H9 (cell line): ENCODE measurements at regions not wholly inside any gene's neighbourhood (a gene's known extent, or its start where the extent isn't known, plus 50 kb on each side); places are given as distances from the start of the nearest gene placed in this dataset.

Experiments
- DNase-seq: peaks from one replicate; pipeline ENCODE4 v3.0.0-alpha.2; 2017
- H2AFZ ChIP-seq: one replicate; pipeline ENCODE4 v1.6.1; 2013; ENCODE audit warnings: mild to moderate bottlenecking, low read length, control low read depth, moderate library complexity
- H2AK5ac ChIP-seq: 2 replicates; pipeline ENCODE4 v1.6.1; 2013; ENCODE audit warnings: low read length, control low read depth, mixed read lengths; ENCODE audit not compliant: insufficient read length
- H2BK120ac ChIP-seq: one replicate; pipeline ENCODE4 v1.6.1; 2013; ENCODE audit warnings: low read depth, mild to moderate bottlenecking, low read length, control low read depth, inconsistent platforms; ENCODE audit not compliant: poor library complexity, severe bottlenecking
- H2BK12ac ChIP-seq: 2 replicates; pipeline ENCODE4 v1.6.1; 2013; ENCODE audit warnings: low read length, control low read depth, mixed read lengths, low read depth; ENCODE audit not compliant: insufficient read length
- H2BK15ac ChIP-seq: 2 replicates; pipeline ENCODE4 v1.6.1; 2013; ENCODE audit warnings: low read depth, low read length, control low read depth
- H2BK20ac ChIP-seq: one replicate; pipeline ENCODE4 v1.6.1; 2013; ENCODE audit warnings: low read depth, mild to moderate bottlenecking, low read length, control low read depth, inconsistent platforms; ENCODE audit not compliant: poor library complexity, severe bottlenecking
- H2BK5ac ChIP-seq: 2 replicates; pipeline ENCODE4 v1.6.1; 2013; ENCODE audit warnings: low read length, control low read depth, mixed read lengths; ENCODE audit not compliant: insufficient read length
- H3K14ac ChIP-seq: 2 replicates; pipeline ENCODE4 v1.6.1; 2013; ENCODE audit warnings: low read length, control low read depth; ENCODE audit not compliant: insufficient read depth
- H3K18ac ChIP-seq: 2 replicates; pipeline ENCODE4 v1.6.1; 2013; ENCODE audit warnings: low read depth, mild to moderate bottlenecking, mixed read lengths, low read length, control low read depth; ENCODE audit not compliant: insufficient read length
- H3K23ac ChIP-seq: 2 replicates; pipeline ENCODE4 v1.6.1; 2013; ENCODE audit warnings: low read length, control low read depth, mixed read lengths, low read depth; ENCODE audit not compliant: insufficient read length
- H3K23me2 ChIP-seq: 2 replicates; pipeline ENCODE4 v1.6.1; 2013; ENCODE audit warnings: low read depth, mild to moderate bottlenecking, mixed read lengths, low read length, control low read depth; ENCODE audit not compliant: insufficient read length, poor library complexity, severe bottlenecking
- H3K27ac ChIP-seq: 2 replicates; pipeline ENCODE4 v1.5.1; 2013; ENCODE audit warnings: low read length, control low read depth, mixed read lengths, low read depth; ENCODE audit not compliant: insufficient read length
- H3K27me3 ChIP-seq: 2 replicates; pipeline ENCODE4 v1.6.1; 2013; ENCODE audit warnings: low read length, control low read depth, inconsistent platforms; ENCODE audit not compliant: insufficient read depth
- H3K4ac ChIP-seq: 2 replicates; pipeline ENCODE4 v1.6.1; 2013; ENCODE audit warnings: low read depth, mild to moderate bottlenecking, control low read depth, inconsistent platforms, low read length, moderate library complexity
- H3K4me1 ChIP-seq: 2 replicates; pipeline ENCODE4 v1.6.1; 2013; ENCODE audit warnings: low read length, control low read depth, inconsistent platforms; ENCODE audit not compliant: insufficient read depth
- H3K4me2 ChIP-seq: 2 replicates; pipeline ENCODE4 v1.6.1; 2013; ENCODE audit warnings: low read length, control low read depth, mixed read lengths; ENCODE audit not compliant: insufficient read length, insufficient read depth
- H3K56ac ChIP-seq: 2 replicates; pipeline ENCODE4 v1.6.1; 2013; ENCODE audit warnings: low read depth, mild to moderate bottlenecking, mixed read lengths, low read length, control low read depth; ENCODE audit not compliant: insufficient read length
- H3K79me1 ChIP-seq: 2 replicates; pipeline ENCODE4 v1.6.1; 2013; ENCODE audit warnings: low read depth, mild to moderate bottlenecking, moderate library complexity, low read length, control low read depth, inconsistent platforms; ENCODE audit not compliant: insufficient read depth, poor library complexity, severe bottlenecking
- H3K79me2 ChIP-seq: 2 replicates; pipeline ENCODE4 v1.6.1; 2013; ENCODE audit warnings: low read length, control low read depth, inconsistent platforms; ENCODE audit not compliant: insufficient read depth
- H3K9ac ChIP-seq: 2 replicates; pipeline ENCODE4 v1.6.1; 2013; ENCODE audit warnings: low read length, control low read depth, mixed read lengths; ENCODE audit not compliant: insufficient read length; ENCODE audit errors: extremely low read depth
- H3K9me3 ChIP-seq: one replicate; pipeline ENCODE4 v1.6.1; 2013; ENCODE audit warnings: low read depth, low read length, inconsistent platforms; ENCODE audit not compliant: control insufficient read depth
- H3T11ph ChIP-seq: one replicate; pipeline ENCODE4 v1.6.1; 2013; ENCODE audit warnings: mild to moderate bottlenecking, low read length, control low read depth, inconsistent platforms
- H4K20me1 ChIP-seq: one replicate; pipeline ENCODE4 v1.6.1; 2013; ENCODE audit not compliant: control insufficient read depth, insufficient read length, insufficient read depth
- H4K5ac ChIP-seq: 2 replicates; pipeline ENCODE4 v1.6.1; 2013; ENCODE audit warnings: low read depth, mild to moderate bottlenecking, mixed read lengths, low read length, control low read depth; ENCODE audit not compliant: insufficient read length
- H4K8ac ChIP-seq: replicated peaks from 2 replicates; pipeline ENCODE4 v1.6.1; 2013; ENCODE audit warnings: low read length, control low read depth, mixed read lengths, low read depth; ENCODE audit not compliant: insufficient read length
- H4K91ac ChIP-seq: 2 replicates; pipeline ENCODE4 v1.6.1; 2013; ENCODE audit warnings: low read depth, mild to moderate bottlenecking, moderate library complexity, mixed read lengths, low read length, control low read depth; ENCODE audit not compliant: insufficient read length
- H3K27ac Mint-ChIP-seq, 3 experiments: 2 replicates in 2 of 3; 3 replicates in 1 of 3; pipeline ENCODE4 v1.8.0; 2020 to 2021; ENCODE audit warnings: mixed read lengths in 3 of 3, mild to moderate bottlenecking in 1 of 3, moderate library complexity in 1 of 3
- H3K27me3 Mint-ChIP-seq: 2 replicates; pipeline ENCODE4 v1.8.0; 2021; ENCODE audit warnings: low read depth, mild to moderate bottlenecking, moderate library complexity, mixed read lengths
- H3K36me3 Mint-ChIP-seq, 3 experiments: 2 replicates in 2 of 3; 3 replicates in 1 of 3; pipeline ENCODE4 v1.8.0; 2020 to 2021; ENCODE audit warnings: low read depth in 3 of 3, mixed read lengths in 3 of 3; ENCODE audit not compliant: insufficient read depth in 1 of 3
- H3K4me1 Mint-ChIP-seq, 2 experiments: 2 replicates each; pipeline ENCODE4 v1.8.0; 2020; ENCODE audit warnings: mixed read lengths in 2 of 2
- H3K4me3 Mint-ChIP-seq, 2 experiments: 2 replicates in 1 of 2; 3 replicates in 1 of 2; pipeline ENCODE4 v1.8.0; 2020 to 2021; ENCODE audit warnings: mild to moderate bottlenecking in 2 of 2, mixed read lengths in 2 of 2, moderate library complexity in 1 of 2
- H3K9me3 Mint-ChIP-seq, 2 experiments: 2 replicates in 1 of 2; 3 replicates in 1 of 2; pipeline ENCODE4 v1.8.0; 2020; ENCODE audit warnings: mild to moderate bottlenecking in 2 of 2, mixed read lengths in 2 of 2, moderate library complexity in 1 of 2
- WGBS: extraction: QIAGEN DNeasy Blood & Tissue Kit; methylation state at CpG from one replicate; pipeline ENCODE4 v1.1.7; 2013; ENCODE audit warnings: missing lambda C conversion rate, low lambda C conversion rate, mixed read lengths; ENCODE audit not compliant: insufficient read length; ENCODE audit errors: extremely low coverage; 5-methylcytosine and 5-hydroxymethylcytosine counted together
- TF ChIP-seq, protein P1 (sequence below): fragments of 200-600 bp; sonication (generic); conservative IDR thresholded peaks from 3 replicates; pipeline ENCODE4 v1.8.0; 2021; ENCODE audit warnings: antibody characterized with exemption, mild to moderate bottlenecking

DNA sequence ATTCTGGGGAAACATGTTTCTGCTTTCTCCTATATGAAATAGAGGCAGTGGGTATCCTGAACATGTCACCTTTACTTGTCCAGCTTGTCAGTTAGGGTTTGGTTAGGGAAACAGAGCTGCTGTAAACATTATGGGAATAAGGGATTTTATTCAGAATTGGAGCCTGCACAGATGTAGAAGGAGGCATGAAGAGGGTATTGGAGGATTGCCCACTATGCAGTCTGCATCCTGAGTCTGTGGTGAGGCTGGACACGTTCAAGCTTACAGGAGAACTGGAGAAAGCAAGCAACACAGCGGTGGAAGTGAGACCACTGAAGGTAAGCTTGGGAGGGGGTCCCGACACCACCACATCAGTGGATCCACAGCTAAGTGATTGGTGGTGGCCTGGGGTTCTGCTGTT, 443.0 kb upstream of the TNP1 start:
- H3K56ac ChIP-seq, result no peak overlapping the region
- no peak overlapping the region for H4K8ac ChIP-seq
- WGBS, result no CpG with 5 or more reads among the region's 3 CpGs
- H2BK5ac ChIP-seq, result no peak overlapping the region
- H4K91ac ChIP-seq, result no peak overlapping the region
- no peak overlapping the region for H2AFZ ChIP-seq
- no peaks in the 10 kb centered on the region for H3K79me1 ChIP-seq
- TF ChIP-seq, protein P1, sequence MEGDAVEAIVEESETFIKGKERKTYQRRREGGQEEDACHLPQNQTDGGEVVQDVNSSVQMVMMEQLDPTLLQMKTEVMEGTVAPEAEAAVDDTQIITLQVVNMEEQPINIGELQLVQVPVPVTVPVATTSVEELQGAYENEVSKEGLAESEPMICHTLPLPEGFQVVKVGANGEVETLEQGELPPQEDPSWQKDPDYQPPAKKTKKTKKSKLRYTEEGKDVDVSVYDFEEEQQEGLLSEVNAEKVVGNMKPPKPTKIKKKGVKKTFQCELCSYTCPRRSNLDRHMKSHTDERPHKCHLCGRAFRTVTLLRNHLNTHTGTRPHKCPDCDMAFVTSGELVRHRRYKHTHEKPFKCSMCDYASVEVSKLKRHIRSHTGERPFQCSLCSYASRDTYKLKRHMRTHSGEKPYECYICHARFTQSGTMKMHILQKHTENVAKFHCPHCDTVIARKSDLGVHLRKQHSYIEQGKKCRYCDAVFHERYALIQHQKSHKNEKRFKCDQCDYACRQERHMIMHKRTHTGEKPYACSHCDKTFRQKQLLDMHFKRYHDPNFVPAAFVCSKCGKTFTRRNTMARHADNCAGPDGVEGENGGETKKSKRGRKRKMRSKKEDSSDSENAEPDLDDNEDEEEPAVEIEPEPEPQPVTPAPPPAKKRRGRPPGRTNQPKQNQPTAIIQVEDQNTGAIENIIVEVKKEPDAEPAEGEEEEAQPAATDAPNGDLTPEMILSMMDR, result no peak
- H3K23me2 ChIP-seq, result no peaks in the 10 kb centered on the region
- H3K4ac ChIP-seq, result no peak overlapping the region
- no peaks in the 10 kb centered on the region; a peak in 2 of 5 replicates for H3K9me3 Mint-ChIP-seq
- no peaks in the 10 kb centered on the region for H3K9me3 ChIP-seq
- no peak overlapping the region for H4K5ac ChIP-seq
- H2BK20ac ChIP-seq, result no peak overlapping the region
- no peak overlapping the region for H3K27ac Mint-ChIP-seq
- H3K14ac ChIP-seq, result no peak overlapping the region
- no peak for DNase-seq
- H3K79me2 ChIP-seq, result no peaks in the 10 kb centered on the region
- no peak overlapping the region for H3T11ph ChIP-seq
- H3K27me3 ChIP-seq, result no peaks in the 10 kb centered on the region
- no peak overlapping the region for H3K4me2 ChIP-seq
- no peak overlapping the region for H2AK5ac ChIP-seq
- H3K36me3 Mint-ChIP-seq, result no peaks in the 10 kb centered on the region; a peak in 1 of 7 replicates
- no peak overlapping the region for H2BK15ac ChIP-seq
- H3K9ac ChIP-seq, result no peak overlapping the region
- no peak overlapping the region for H3K23ac ChIP-seq
- H2BK12ac ChIP-seq, result no peak overlapping the region
- no peak overlapping the region for H3K18ac ChIP-seq
- peaks cover 0 to 5% of the 10 kb centered on the region in 2 experiments; a peak in 2 of 4 replicates for H3K4me1 Mint-ChIP-seq
- H3K27me3 Mint-ChIP-seq, result peaks cover 58% of the 10 kb centered on the region
- no peaks in the 10 kb centered on the region for H4K20me1 ChIP-seq
- H2BK120ac ChIP-seq, result no peak overlapping the region
- no peak overlapping the region for H3K4me3 Mint-ChIP-seq
- no peaks in the 10 kb centered on the region for H3K4me1 ChIP-seq
- H3K27ac ChIP-seq, result no peak overlapping the region
